ENCODE measurements at regions not wholly inside any gene's neighbourhood (a gene's known extent, or its start where the extent isn't known, plus 50 kb on each side); places are given as distances from the start of the nearest gene placed in this dataset.

DNA sequence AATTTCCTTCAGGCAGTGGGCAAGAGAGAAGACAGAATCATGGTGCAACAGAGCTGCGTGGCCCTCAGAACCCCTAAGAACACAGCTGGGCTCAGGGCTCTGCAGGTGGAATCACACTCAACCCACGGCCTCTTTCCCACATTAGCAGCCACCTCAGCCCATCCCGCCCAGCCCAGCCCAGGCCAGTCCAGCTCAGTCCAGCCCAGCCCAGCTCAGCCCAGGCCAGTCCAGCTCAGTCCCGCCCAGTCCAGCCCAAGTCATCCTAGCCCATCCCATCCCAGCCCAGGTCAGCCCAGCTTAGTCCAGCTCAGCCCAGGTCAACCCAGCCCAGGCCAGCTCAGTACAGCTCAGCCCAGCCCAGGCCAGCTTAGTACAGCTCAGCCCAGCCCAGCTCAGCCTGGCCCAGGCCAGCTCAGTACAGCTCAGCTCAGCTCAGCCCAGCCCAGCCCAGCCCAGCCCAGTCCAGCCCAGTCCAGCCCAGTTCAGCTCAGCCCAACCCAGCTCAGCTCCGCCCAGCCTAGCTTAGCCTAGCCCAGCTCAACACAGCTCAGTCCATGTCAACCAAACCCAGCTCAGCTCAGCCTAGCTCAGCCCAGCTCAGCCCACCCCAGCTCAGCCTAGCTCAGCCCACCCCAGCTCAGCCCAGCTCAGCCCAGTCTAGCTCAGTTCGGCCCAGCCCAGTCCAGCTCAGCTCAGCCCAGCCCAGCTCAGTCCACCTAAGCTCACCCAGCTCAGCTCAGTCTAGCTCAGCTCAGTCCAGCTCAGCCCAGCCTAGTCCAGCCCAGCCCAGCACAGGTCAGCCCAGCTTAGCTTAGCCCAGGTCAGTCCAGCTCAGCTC, 183.1 kb downstream of the TMEM121 start:
- TF ChIP-seq, protein P1, sequence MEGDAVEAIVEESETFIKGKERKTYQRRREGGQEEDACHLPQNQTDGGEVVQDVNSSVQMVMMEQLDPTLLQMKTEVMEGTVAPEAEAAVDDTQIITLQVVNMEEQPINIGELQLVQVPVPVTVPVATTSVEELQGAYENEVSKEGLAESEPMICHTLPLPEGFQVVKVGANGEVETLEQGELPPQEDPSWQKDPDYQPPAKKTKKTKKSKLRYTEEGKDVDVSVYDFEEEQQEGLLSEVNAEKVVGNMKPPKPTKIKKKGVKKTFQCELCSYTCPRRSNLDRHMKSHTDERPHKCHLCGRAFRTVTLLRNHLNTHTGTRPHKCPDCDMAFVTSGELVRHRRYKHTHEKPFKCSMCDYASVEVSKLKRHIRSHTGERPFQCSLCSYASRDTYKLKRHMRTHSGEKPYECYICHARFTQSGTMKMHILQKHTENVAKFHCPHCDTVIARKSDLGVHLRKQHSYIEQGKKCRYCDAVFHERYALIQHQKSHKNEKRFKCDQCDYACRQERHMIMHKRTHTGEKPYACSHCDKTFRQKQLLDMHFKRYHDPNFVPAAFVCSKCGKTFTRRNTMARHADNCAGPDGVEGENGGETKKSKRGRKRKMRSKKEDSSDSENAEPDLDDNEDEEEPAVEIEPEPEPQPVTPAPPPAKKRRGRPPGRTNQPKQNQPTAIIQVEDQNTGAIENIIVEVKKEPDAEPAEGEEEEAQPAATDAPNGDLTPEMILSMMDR (IDR thresholded peaks at IDR 0.05; ENCODE audit: control extremely low read depth, extremely low read depth), result no peak
- 70 to 76% methylated on average over 4 to 6 of the region's 6 CpGs for WGBS, 2 donors
- Histone ChIP-seq H3K4me3 (no peak overlapping the region), H3K27me3 (ENCODE audit: control insufficient read depth in 3 of 3, insufficient read depth in 3 of 3, low read length in 2 of 3) (no peaks in the 10 kb centered on the region), H3K36me3 (ENCODE audit: control insufficient read depth in 4 of 4, insufficient read depth in 4 of 4, low read length in 4 of 4) (no peaks in the 10 kb centered on the region), H3K9ac (ENCODE audit: insufficient read depth in 1 of 2, low read length in 2 of 2) (no peak overlapping the region), H3K27ac (ENCODE audit: low read depth in 1 of 2, low read length in 1 of 2) (no peak overlapping the region), H3K9me3 (ENCODE audit: control insufficient read depth in 4 of 4, insufficient read depth in 3 of 4, low read length in 3 of 4) (peaks cover 0 to 2% (median 0%) of the 10 kb centered on the region in 4 donors), H3K4me1 (ENCODE audit: control insufficient read depth in 5 of 5, insufficient read depth in 5 of 5, low read length in 5 of 5) (no peaks in the 10 kb centered on the region)
- DNase-seq, result no peak
- ATAC-seq (ENCODE audit: insufficient read depth, low FRiP score), result no peak

DNA sequence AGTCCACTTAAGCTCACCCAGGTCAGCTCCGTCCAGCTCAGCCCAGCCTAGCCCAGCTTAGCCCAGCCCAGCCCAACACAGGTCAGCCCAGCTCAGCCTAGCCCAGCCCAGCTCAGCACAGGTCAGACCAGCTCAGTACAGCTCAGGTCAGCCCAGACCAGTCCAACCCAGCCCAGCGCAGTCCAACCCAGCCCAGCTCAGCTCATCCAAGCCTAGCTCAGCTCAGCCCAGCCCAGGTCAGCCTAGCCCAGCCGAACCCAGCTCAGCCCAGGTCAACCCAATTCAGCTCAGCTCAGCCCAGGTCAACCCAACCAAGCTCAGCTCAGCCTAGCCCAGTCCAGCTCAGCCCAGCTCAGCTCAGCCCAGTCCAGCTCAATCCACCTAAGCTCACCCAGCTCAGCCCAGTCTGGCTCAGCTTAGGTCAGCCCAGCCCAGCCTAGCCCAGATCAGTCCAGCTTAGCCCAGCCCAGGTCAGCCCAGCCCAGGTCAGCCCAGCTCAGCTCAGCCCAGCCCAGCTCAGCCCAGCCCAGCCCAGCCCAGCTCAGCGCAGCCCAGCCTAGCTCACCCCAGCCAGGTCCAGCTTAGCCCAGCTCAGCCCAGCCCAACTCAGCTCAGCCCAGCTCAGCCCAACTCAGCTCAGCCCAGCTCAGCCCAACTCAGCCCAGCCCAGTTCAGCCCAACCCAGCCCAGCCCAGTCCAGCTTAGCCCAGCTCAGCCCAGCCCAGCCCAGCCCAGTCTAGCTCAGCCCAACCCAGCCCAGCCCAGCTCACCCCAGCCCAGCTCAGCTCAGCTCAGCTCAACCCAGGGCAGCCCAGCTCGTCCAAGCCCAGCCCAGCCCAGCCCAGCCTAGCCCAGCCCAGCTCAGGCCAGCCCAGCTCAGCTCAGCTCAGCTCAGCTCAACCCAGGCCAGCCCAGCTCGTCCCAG, 184.0 kb downstream of the TMEM121 start:
- ATAC-seq (ENCODE audit: insufficient read depth, low FRiP score) (no peak), DNase-seq (no peak)
- WGBS, 2 donors, result 82 to 83% methylated on average over 6 of the region's 6 CpGs
- TF ChIP-seq, protein P1 (IDR thresholded peaks at IDR 0.05; ENCODE audit: control extremely low read depth, extremely low read depth), result no peak
- H3K9ac ChIP-seq (ENCODE audit: insufficient read depth in 1 of 2, low read length in 2 of 2), result no peak overlapping the region
- H3K4me3 ChIP-seq, result no peak overlapping the region
- H3K27me3 ChIP-seq (ENCODE audit: control insufficient read depth in 3 of 3, insufficient read depth in 3 of 3, low read length in 2 of 3), result no peaks in the 10 kb centered on the region
- H3K36me3 ChIP-seq (ENCODE audit: control insufficient read depth in 4 of 4, insufficient read depth in 4 of 4, low read length in 4 of 4), result no peaks in the 10 kb centered on the region
- peaks cover 0 to 2% (median 0%) of the 10 kb centered on the region in 4 donors for H3K9me3 ChIP-seq (ENCODE audit: control insufficient read depth in 4 of 4, insufficient read depth in 3 of 4, low read length in 3 of 4)
- no peaks in the 10 kb centered on the region for H3K4me1 ChIP-seq (ENCODE audit: control insufficient read depth in 5 of 5, insufficient read depth in 5 of 5, low read length in 5 of 5)
- no peak overlapping the region for H3K27ac ChIP-seq (ENCODE audit: low read depth in 1 of 2, low read length in 1 of 2)

DNA sequence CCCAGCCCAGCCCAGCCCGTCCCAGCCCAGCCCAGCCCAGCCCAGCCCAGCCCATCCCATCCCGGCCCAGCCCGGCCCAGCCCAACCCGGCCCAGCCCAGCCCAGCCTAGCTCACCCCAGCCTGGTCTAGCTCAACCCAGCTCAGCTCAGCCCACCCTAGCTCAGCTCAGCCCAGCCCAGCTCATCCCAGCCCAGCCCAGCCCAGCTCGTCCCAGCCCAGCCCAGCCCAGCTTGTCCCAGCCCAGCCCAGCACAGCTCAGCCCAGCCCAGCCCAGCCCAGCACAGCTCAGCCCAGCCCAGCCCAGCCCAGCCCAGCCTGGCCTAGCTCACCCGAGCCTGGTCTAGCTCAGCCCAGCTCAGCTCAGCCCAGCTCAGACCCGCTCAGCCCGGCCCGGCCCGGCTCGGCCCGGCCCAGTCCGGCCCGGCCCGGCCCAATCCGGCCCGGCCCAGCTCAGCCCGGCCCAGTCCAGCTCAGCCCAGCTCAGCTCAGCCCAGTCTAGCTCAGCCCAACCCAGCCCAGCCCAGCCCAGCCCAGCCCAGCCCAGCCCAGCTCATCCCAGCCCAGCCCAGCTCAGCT, 184.7 kb downstream of the TMEM121 start:
- ATAC-seq (ENCODE audit: insufficient read depth, low FRiP score) (no peak), DNase-seq (no peak)
- Histone ChIP-seq H3K4me3 (no peak overlapping the region), H3K27me3 (ENCODE audit: control insufficient read depth in 3 of 3, insufficient read depth in 3 of 3, low read length in 2 of 3) (no peaks in the 10 kb centered on the region), H3K36me3 (ENCODE audit: control insufficient read depth in 4 of 4, insufficient read depth in 4 of 4, low read length in 4 of 4) (no peaks in the 10 kb centered on the region), H3K9me3 (ENCODE audit: control insufficient read depth in 4 of 4, insufficient read depth in 3 of 4, low read length in 3 of 4) (peaks cover 0 to 2% (median 0%) of the 10 kb centered on the region in 4 donors), H3K27ac (ENCODE audit: low read depth in 1 of 2, low read length in 1 of 2) (no peak overlapping the region), H3K4me1 (ENCODE audit: control insufficient read depth in 5 of 5, insufficient read depth in 5 of 5, low read length in 5 of 5) (no peaks in the 10 kb centered on the region), H3K9ac (ENCODE audit: insufficient read depth in 1 of 2, low read length in 2 of 2) (no peak overlapping the region)
- TF ChIP-seq, protein P1 (IDR thresholded peaks at IDR 0.05; ENCODE audit: control extremely low read depth, extremely low read depth), result no peak
- 80 to 90% methylated on average over 7 to 18 of the region's 18 CpGs for WGBS, 2 donors
